Neural progenitor cell (in vitro differentiated cells): ENCODE measurements at regions not wholly inside any gene's neighbourhood (a gene's known extent, or its start where the extent isn't known, plus 50 kb on each side); places are given as distances from the start of the nearest gene placed in this dataset. TPM values are rescaled to one million over a fixed set of nuclear protein-coding genes. Genes with fewer than 3 reads are reported as not detected.

Experiments
- small RNA-seq: library from RNA; depleted of rRNA; stranded (forward); fragments of <200 nt; gene quantifications from one replicate; pipeline ENCODE3, GENCODE V24; 2015

Small RNAs in the stretch of these regions (small RNA-seq; reads per million reads assigned to genes)
- gene PARP4P3 = not detected
